A673 (cell line): ENCODE measurements at regions not wholly inside any gene's neighbourhood (a gene's known extent, or its start where the extent isn't known, plus 50 kb on each side); places are given as distances from the start of the nearest gene placed in this dataset.

Source experiments
- BruUV-seq: library from RNA; stranded (reverse); fragments of 400-500 nt; replicated peaks from 2 replicates; lab custom pipeline; 2021; lab: Mats Ljungman, UMichigan
- CTCF ChIA-PET: fragments of 300-600 bp; sonication (Branson Sonifier 250); formaldehyde crosslinking; loops from one replicate; lab custom pipeline; 2022; ENCODE audit warnings: antibody characterized with exemption; lab: Charles Lee
- POLR2A ChIA-PET: fragments of 300-600 bp; sonication (Branson Sonifier 250); formaldehyde crosslinking; loops from one replicate; lab custom pipeline; 2022; ENCODE audit warnings: antibody characterized with exemption; ENCODE audit not compliant: low non-redundant PET; lab: Charles Lee
- DNase-seq: peaks from one replicate; pipeline ENCODE4 v3.0.0-alpha.2; 2015; ENCODE audit warnings: low spot score
- H3K27ac ChIP-seq: fragments of 200-600 bp; sonication (generic); 2 replicates; pipeline ENCODE4 v1.5.1; 2016; ENCODE audit warnings: mixed run types, low read depth, mild to moderate bottlenecking, mixed read lengths, antibody characterized with exemption, low read length; ENCODE audit not compliant: poor library complexity, severe bottlenecking
- H3K27me3 ChIP-seq: fragments of 200-600 bp; sonication (generic); replicated peaks from 2 replicates; pipeline ENCODE4 v1.6.1; 2017; ENCODE audit warnings: mixed run types, low read depth, mild to moderate bottlenecking, mixed read lengths, antibody characterized with exemption, low read length; ENCODE audit not compliant: insufficient read depth, poor library complexity
- H3K36me3 ChIP-seq: fragments of 200-600 bp; sonication (generic); 2 replicates; pipeline ENCODE4 v1.6.1; 2016; ENCODE audit warnings: mixed run types, mild to moderate bottlenecking, mixed read lengths, antibody characterized with exemption, low read length; ENCODE audit not compliant: insufficient read depth, poor library complexity, severe bottlenecking
- H3K4me1 ChIP-seq: fragments of 200-600 bp; sonication (generic); 2 replicates; pipeline ENCODE4 v1.6.1; 2017; ENCODE audit warnings: mixed run types, mild to moderate bottlenecking, mixed read lengths, antibody characterized with exemption, low read length; ENCODE audit not compliant: insufficient read depth, poor library complexity, severe bottlenecking
- H3K4me3 ChIP-seq: fragments of 200-600 bp; sonication (generic); 2 replicates; pipeline ENCODE4 v1.5.1; 2016; ENCODE audit warnings: low read depth, mixed run types, mild to moderate bottlenecking, mixed read lengths, low read length; ENCODE audit not compliant: poor library complexity, severe bottlenecking
- H3K9me3 ChIP-seq: fragments of 200-600 bp; sonication (generic); 2 replicates; pipeline ENCODE4 v1.6.1; 2016; ENCODE audit warnings: mixed run types, low read depth, mild to moderate bottlenecking, mixed read lengths, antibody characterized with exemption, low read length; ENCODE audit not compliant: poor library complexity, severe bottlenecking
- EZH2 ChIP-seq: fragments of 200-600 bp; sonication (generic); IDR thresholded peaks from 2 replicates; pipeline ENCODE4 v1.6.1; 2017; ENCODE audit warnings: borderline replicate concordance, low read depth, mild to moderate bottlenecking, mixed read lengths, antibody characterized with exemption, low read length; ENCODE audit not compliant: poor library complexity, severe bottlenecking
- intact Hi-C: fragments of 100-400 bp; cut with micrococcal nuclease; formaldehyde crosslinking; loops from one replicate; pipeline ENCODE4 v1.10.0; 2022; ENCODE audit not compliant: unreplicated experiment
- TF ChIP-seq, protein P1 (sequence below): fragments of 300-800, 200-600 bp; sonication (generic); conservative IDR thresholded peaks from 2 replicates; pipeline ENCODE4 v1.5.1; 2017; ENCODE audit warnings: low read depth, mild to moderate bottlenecking, antibody characterized with exemption, low read length, moderate library complexity, mixed read lengths

DNA sequence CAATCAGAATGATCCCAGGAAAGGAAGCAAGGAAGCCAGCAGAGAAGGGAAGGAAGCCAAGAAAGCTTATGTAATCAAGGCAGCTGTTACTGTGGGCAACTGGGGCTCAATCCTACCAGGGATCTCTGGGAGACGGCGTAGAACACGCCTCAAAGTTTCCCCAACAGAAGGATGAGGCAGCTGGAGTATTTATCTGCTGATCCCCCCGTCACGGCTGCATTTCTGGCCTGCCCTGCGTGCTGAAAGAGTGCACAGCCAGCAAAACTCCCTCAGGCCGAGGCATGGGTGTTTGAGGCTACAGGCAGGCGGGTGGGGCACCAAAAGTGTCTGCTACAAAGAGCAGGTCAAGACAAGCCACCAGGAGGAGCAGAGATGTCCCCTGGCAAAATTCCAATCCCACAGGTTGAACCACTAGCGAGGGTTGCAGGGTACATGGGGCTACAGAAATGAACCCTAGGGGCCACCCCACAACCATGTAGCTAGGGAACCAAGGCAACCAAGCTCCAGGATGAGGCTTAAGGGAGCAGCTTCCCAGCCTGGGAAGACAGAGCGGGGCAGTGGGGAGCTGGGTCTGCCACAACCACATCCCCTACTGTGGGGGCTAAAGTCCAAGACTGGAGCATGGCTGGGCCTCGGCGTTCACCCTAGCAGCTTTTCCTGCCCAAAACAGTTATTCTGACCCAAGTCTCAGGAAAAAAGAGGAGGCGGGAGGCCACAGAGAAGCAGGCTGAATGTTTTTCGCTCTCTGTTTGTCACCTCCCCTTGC, 113.4 kb downstream of the BCOR start:
- ChIA-PET POLR2A (no interaction called here), CTCF (no interaction called here)
- H3K27me3 ChIP-seq, result no peaks in the 10 kb centered on the region
- no peaks in the 10 kb centered on the region for H3K9me3 ChIP-seq
- intact Hi-C loops, result no loop called here
- no TSS peak for BruUV-seq
- H3K4me1 ChIP-seq, result no peaks in the 10 kb centered on the region
- H3K36me3 ChIP-seq, result no peaks in the 10 kb centered on the region
- no peak for DNase-seq
- H3K4me3 ChIP-seq, result no peak overlapping the region
- H3K27ac ChIP-seq, result no peak overlapping the region
- TF ChIP-seq, protein P1, sequence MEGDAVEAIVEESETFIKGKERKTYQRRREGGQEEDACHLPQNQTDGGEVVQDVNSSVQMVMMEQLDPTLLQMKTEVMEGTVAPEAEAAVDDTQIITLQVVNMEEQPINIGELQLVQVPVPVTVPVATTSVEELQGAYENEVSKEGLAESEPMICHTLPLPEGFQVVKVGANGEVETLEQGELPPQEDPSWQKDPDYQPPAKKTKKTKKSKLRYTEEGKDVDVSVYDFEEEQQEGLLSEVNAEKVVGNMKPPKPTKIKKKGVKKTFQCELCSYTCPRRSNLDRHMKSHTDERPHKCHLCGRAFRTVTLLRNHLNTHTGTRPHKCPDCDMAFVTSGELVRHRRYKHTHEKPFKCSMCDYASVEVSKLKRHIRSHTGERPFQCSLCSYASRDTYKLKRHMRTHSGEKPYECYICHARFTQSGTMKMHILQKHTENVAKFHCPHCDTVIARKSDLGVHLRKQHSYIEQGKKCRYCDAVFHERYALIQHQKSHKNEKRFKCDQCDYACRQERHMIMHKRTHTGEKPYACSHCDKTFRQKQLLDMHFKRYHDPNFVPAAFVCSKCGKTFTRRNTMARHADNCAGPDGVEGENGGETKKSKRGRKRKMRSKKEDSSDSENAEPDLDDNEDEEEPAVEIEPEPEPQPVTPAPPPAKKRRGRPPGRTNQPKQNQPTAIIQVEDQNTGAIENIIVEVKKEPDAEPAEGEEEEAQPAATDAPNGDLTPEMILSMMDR, result no peak
- TF ChIP-seq EZH2, result no peak

DNA sequence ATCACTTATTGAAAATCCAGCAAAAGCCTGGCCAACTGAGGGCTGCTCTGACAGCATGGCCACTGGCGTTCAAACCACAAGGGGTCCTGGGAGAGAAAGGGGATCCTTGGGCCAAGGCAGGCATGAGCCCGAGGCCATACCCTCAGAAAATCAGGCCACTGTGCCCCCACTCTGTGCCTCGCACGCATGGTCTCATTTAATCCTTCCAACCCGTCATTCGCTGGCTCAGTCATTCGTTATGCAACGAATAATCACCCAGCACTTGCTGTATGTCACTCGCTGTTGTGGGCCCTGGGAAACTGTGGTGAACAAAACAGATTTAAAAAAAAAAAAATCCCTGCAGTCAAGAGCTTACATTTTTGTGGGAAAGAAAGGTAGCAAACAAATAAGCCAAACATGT, 112.7 kb downstream of the BCOR start:
- TF ChIP-seq, protein P1, result no peak
- TF ChIP-seq EZH2, result no peak
- H3K4me3 ChIP-seq, result no peak overlapping the region
- BruUV-seq, result no TSS peak
- no peak overlapping the region for H3K27ac ChIP-seq
- no peaks in the 10 kb centered on the region for H3K27me3 ChIP-seq
- POLR2A ChIA-PET, result no interaction called here
- no peaks in the 10 kb centered on the region for H3K4me1 ChIP-seq
- H3K9me3 ChIP-seq, result no peaks in the 10 kb centered on the region
- H3K36me3 ChIP-seq, result no peaks in the 10 kb centered on the region
- CTCF ChIA-PET, result no interaction called here
- intact Hi-C loops, result no loop called here
- DNase-seq, result no peak

DNA sequence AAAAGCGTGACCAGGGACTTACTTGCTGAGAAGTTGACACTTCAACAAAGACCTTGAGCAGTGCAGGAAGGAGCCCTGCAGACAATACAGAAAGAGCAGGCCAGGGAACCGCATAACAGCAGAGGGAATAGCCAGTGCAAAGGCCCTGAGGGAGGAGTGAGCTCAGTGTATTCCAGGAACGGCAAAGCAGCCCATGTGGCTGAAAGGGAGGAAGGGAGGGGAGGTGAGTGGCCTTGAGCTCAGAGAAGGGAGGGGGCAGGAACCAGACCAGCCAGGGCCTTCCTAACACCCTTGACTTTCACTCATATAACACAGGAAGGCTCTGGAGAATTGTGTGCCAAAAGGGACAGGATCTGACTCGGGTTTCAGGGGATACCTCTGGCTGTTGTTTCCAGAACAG, 112.2 kb downstream of the BCOR start:
- H3K36me3 ChIP-seq, result no peaks in the 10 kb centered on the region
- TF ChIP-seq, protein P1, result no peak
- no peak for TF ChIP-seq EZH2
- BruUV-seq, result no TSS peak
- DNase-seq, result no peak
- no peaks in the 10 kb centered on the region for H3K27me3 ChIP-seq
- POLR2A ChIA-PET, result no interaction called here
- no peaks in the 10 kb centered on the region for H3K9me3 ChIP-seq
- CTCF ChIA-PET, result no interaction called here
- H3K4me1 ChIP-seq, result no peaks in the 10 kb centered on the region
- no peak overlapping the region for H3K4me3 ChIP-seq
- intact Hi-C loops, result no loop called here
- no peak overlapping the region for H3K27ac ChIP-seq
